NB4 (cell line): ENCODE measurements at regions not wholly inside any gene's neighbourhood (a gene's known extent, or its start where the extent isn't known, plus 50 kb on each side); places are given as distances from the start of the nearest gene placed in this dataset.

Experiments
- DNase-seq: peaks from one replicate; pipeline ENCODE4 v3.0.0; 2010; ENCODE audit warnings: low read depth
- H3K4me3 ChIP-seq: one replicate; pipeline ENCODE4 v1.5.1; 2011; ENCODE audit warnings: mild to moderate bottlenecking, low read depth, low read length, moderate library complexity
- CTCF ChIP-seq: IDR thresholded peaks from one replicate; pipeline ENCODE4 v1.5.1; 2012; ENCODE audit warnings: low read depth, low read length
- MAX ChIP-seq: IDR thresholded peaks from 2 replicates; pipeline ENCODE4 v1.6.1; 2011; ENCODE audit warnings: low read depth, low read length
- MYC ChIP-seq: IDR thresholded peaks from 2 replicates; pipeline ENCODE4 v1.6.1; 2011; ENCODE audit warnings: low read depth, low read length
- POLR2A ChIP-seq: IDR thresholded peaks from 2 replicates; pipeline ENCODE4 v1.6.1; 2011; ENCODE audit warnings: mild to moderate bottlenecking; ENCODE audit not compliant: insufficient read length; ENCODE audit errors: extremely low read depth

- H3K4me3 ChIP-seq, result no peak overlapping the region
- no peak for DNase-seq
- TF ChIP-seq CTCF, result no peak
These were observed 314.7 kb downstream of the DSC3 start for GRCh38 chr18:30727849-30728248.

- H3K4me3 ChIP-seq, result no peak overlapping the region
- DNase-seq, result no peak
- TF ChIP-seq POLR2A (no peak), MAX (no peak), CTCF (no peak), MYC (no peak)
These were observed 329.2 kb downstream of the DSC3 start for GRCh38 chr18:30713299-30713698.

- TF ChIP-seq MAX, result no peak
- no peak for TF ChIP-seq MYC
- no peak for TF ChIP-seq POLR2A
- TF ChIP-seq CTCF, result no peak
- peak; percentile 13 for DNase-seq
- no peak overlapping the region for H3K4me3 ChIP-seq
These were observed 330.2 kb downstream of the DSC3 start for GRCh38 chr18:30712383-30712782.

- H3K4me3 ChIP-seq, result no peak overlapping the region
- no peak for TF ChIP-seq MAX
- TF ChIP-seq POLR2A, result no peak
- TF ChIP-seq MYC, result no peak
- TF ChIP-seq CTCF, result no peak
- DNase-seq, result no peak
These were observed 332.9 kb downstream of the DSC3 start for GRCh38 chr18:30709595-30709994.

- DNase-seq, result peak; percentile 2
- H3K4me3 ChIP-seq, result no peak overlapping the region
- TF ChIP-seq MAX, result no peak
- TF ChIP-seq POLR2A, result no peak
- no peak for TF ChIP-seq CTCF
- TF ChIP-seq MYC, result no peak
These were observed 336.6 kb downstream of the DSC3 start for GRCh38 chr18:30705943-30706342.

- no peak for DNase-seq
- TF ChIP-seq POLR2A (no peak), MAX (no peak), MYC (no peak), CTCF (no peak)
- no peak overlapping the region for H3K4me3 ChIP-seq
These were observed 344.0 kb downstream of the DSC3 start for GRCh38 chr18:30698571-30698970.
